Stimulated activated naive CD8-positive, alpha-beta T cell treated with anti-CD3 and anti-CD28 coated beads, Interleukin-15, amount 100 ng/mL, for 72 hours (primary cell): ENCODE measurements at regions not wholly inside any gene's neighbourhood (a gene's known extent, or its start where the extent isn't known, plus 50 kb on each side); places are given as distances from the start of the nearest gene placed in this dataset.

ENCODE experiments used
- ATAC-seq: fragments of 150-1000 bp; cut with Tn5 transposase; 2 replicates; pipeline ENCODE4 v1.10.0; 2021; ENCODE audit warnings: mild to moderate bottlenecking, moderate library complexity
- DNase-seq, 2 donors: peaks; one replicate each; pipeline ENCODE4 v3.0.0; 2021 to 2022
- H3K27ac Mint-ChIP-seq, 2 donors: one replicate each; pipeline ENCODE4 v1.8.0; 2022; ENCODE audit warnings: mild to moderate bottlenecking in 2 of 2, mixed read lengths in 2 of 2, moderate library complexity in 2 of 2
- H3K27me3 Mint-ChIP-seq: one replicate; pipeline ENCODE4 v1.8.0; 2022; ENCODE audit warnings: mixed read lengths
- H3K4me1 Mint-ChIP-seq: one replicate; pipeline ENCODE4 v1.8.0; 2022; ENCODE audit warnings: mild to moderate bottlenecking, mixed read lengths
- H3K4me3 Mint-ChIP-seq, 2 donors: one replicate each; pipeline ENCODE4 v1.8.0; 2022; ENCODE audit warnings: mild to moderate bottlenecking in 2 of 2, mixed read lengths in 2 of 2, moderate library complexity in 1 of 2
- H3K9me3 Mint-ChIP-seq, 2 donors: one replicate each; pipeline ENCODE4 v1.8.0; 2022; ENCODE audit warnings: mixed read lengths in 2 of 2

DNA sequence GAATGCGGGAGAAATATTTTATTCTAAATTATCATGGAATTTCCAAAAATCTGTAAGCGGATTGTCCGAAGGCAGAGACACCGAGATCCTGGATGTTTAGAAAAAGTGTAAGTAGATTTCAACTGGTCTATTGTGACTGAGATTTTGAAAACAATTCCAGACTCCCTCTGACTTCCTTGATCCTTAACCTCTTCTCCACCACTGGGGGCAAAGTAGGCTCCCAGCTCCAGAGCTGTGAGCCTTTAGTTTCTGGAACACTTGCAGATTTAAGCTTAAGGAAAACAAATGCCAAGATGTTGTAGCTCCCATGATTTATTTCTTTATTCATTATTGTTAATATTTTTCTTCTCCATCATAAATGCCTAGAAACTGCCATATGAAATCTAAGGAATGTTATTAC is 1320.5 kb upstream of the SEL1L start:
- DNase-seq (no peak), ATAC-seq (no peak)
- Mint-ChIP-seq H3K27me3 (no peaks in the 10 kb centered on the region), H3K4me3 (no peak overlapping the region), H3K27ac (no peak overlapping the region), H3K4me1 (no peaks in the 10 kb centered on the region), H3K9me3 (peaks cover 8 to 27% of the 10 kb centered on the region in 2 donors)

GRCh38 chr14:82854901-82855300 is 1321.2 kb upstream of the SEL1L start:
- DNase-seq (no peak), ATAC-seq (no peak)
- Mint-ChIP-seq H3K9me3 (peaks cover 8 to 26% of the 10 kb centered on the region in 2 donors), H3K27ac (no peak overlapping the region), H3K4me3 (no peak overlapping the region), H3K27me3 (no peaks in the 10 kb centered on the region), H3K4me1 (no peaks in the 10 kb centered on the region)

DNA sequence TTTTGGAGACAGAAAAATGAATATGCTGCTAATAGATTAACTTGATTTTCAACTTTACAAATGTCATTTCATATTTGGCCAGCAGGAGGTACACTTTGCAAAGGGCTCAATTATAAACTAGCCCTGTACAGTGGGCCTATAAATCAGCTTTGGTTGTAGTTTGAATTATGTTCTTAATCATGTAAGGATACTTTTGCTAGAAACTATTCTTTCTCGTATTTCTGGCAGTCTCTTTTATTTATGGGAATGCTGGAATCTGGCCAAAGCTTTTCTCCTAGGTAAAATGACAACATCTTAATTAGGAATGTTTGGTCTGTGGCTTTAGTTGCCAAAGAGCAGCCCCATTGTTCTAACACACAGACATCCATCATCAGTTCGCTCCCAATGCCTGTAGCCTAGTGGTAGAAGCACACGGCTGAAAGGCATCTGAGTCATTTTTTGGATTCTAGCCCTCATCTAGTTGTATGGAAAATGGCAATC is 1322.3 kb upstream of the SEL1L start:
- H3K27me3 Mint-ChIP-seq = no peaks in the 10 kb centered on the region
- peaks cover 14 to 22% of the 10 kb centered on the region in 2 donors for H3K9me3 Mint-ChIP-seq
- ATAC-seq (no peak), DNase-seq (no peak)
- no peaks in the 10 kb centered on the region for H3K4me1 Mint-ChIP-seq
- H3K4me3 Mint-ChIP-seq = no peak overlapping the region
- H3K27ac Mint-ChIP-seq = no peak overlapping the region

GRCh38 chr14:82861313-82861712 is 1327.7 kb upstream of the SEL1L start:
- peaks cover 21 to 24% of the 10 kb centered on the region in 2 donors for H3K9me3 Mint-ChIP-seq
- DNase-seq (no peak), ATAC-seq (no peak)
- H3K4me3 Mint-ChIP-seq = no peak overlapping the region
- H3K27ac Mint-ChIP-seq = no peak overlapping the region
- no peaks in the 10 kb centered on the region for H3K27me3 Mint-ChIP-seq
- no peaks in the 10 kb centered on the region for H3K4me1 Mint-ChIP-seq

GRCh38 chr14:82872494-82872893 is 1338.8 kb upstream of the SEL1L start:
- Mint-ChIP-seq H3K27me3 (no peaks in the 10 kb centered on the region), H3K4me1 (no peaks in the 10 kb centered on the region), H3K27ac (no peak overlapping the region), H3K9me3 (peaks cover 0 to 11% of the 10 kb centered on the region in 2 donors), H3K4me3 (no peak overlapping the region)
- ATAC-seq (no peak), DNase-seq (no peak)

GRCh38 chr14:82878951-82879350 is 1345.3 kb upstream of the SEL1L start:
- Mint-ChIP-seq H3K27me3 (no peaks in the 10 kb centered on the region), H3K4me1 (no peaks in the 10 kb centered on the region), H3K4me3 (no peak overlapping the region), H3K9me3 (peaks cover 0 to 14% of the 10 kb centered on the region in 2 donors), H3K27ac (no peak overlapping the region)
- ATAC-seq (no peak), DNase-seq (no peak)

DNA sequence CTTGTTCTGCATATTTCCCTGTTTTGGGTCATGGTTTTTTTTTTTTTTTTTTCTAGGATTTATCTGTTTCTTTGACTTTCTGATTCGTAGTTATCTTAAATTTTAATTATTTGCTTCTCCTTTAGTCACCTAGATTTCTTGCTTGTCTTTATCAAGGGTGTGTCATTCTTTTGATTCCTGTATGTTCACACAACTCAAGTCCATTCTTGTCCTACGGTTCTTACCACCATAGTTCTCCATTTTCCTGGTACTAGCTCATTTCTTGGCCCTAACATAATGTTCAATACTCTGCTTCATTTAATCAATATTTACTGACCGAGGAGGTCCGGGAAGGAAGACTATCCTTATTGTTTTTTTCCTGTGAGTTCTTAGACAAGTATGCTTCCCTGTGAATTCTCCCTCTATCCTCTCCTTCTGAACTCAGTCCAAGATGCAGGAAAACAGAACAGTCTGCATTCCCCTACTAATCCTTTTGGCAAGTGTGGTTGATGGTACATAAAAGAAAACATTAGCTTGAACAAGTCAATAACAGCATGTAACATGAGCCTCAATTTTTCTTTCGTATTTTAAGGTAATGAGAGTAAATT is 1346.4 kb upstream of the SEL1L start:
- H3K4me1 Mint-ChIP-seq = no peaks in the 10 kb centered on the region
- no peaks in the 10 kb centered on the region for H3K27me3 Mint-ChIP-seq
- DNase-seq = no peak
- H3K4me3 Mint-ChIP-seq = no peak overlapping the region
- no peak overlapping the region for H3K27ac Mint-ChIP-seq
- H3K9me3 Mint-ChIP-seq = peaks cover 0 to 11% of the 10 kb centered on the region in 2 donors
- no peak for ATAC-seq

DNA sequence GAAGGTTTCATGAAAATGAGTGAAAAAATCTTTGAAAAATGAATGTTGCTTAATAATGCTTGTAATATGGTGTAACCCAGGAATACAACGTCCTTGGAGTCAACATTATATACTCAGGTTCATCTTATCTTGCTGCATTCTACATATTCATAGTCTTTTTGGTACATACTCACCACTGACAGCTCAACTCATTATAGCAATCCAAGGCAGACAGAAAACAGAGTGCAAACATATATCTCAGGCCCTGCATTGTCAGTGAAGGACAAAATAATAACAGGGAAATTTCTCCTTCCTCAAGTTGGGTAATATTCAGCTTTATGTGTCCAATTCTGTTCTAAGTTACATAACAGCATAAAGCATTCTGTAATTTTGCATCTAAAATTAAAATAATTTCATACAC is 1353.0 kb upstream of the SEL1L start:
- ATAC-seq (no peak), DNase-seq (no peak)
- H3K9me3 Mint-ChIP-seq = peaks cover 18 to 23% of the 10 kb centered on the region in 2 donors
- no peaks in the 10 kb centered on the region for H3K4me1 Mint-ChIP-seq
- H3K27ac Mint-ChIP-seq = no peak overlapping the region
- no peak overlapping the region for H3K4me3 Mint-ChIP-seq
- H3K27me3 Mint-ChIP-seq = no peaks in the 10 kb centered on the region

GRCh38 chr14:82889701-82890100 is 1356.0 kb upstream of the SEL1L start:
- H3K27me3 Mint-ChIP-seq = no peaks in the 10 kb centered on the region
- DNase-seq (no peak), ATAC-seq (no peak)
- H3K27ac Mint-ChIP-seq = no peak overlapping the region
- H3K9me3 Mint-ChIP-seq = peaks cover 21 to 23% of the 10 kb centered on the region in 2 donors
- no peak overlapping the region for H3K4me3 Mint-ChIP-seq
- no peaks in the 10 kb centered on the region for H3K4me1 Mint-ChIP-seq

GRCh38 chr14:82896476-82896875 is 1362.8 kb upstream of the SEL1L start:
- DNase-seq (no peak), ATAC-seq (no peak)
- H3K9me3 Mint-ChIP-seq = peaks cover 7 to 15% of the 10 kb centered on the region in 2 donors
- no peaks in the 10 kb centered on the region for H3K27me3 Mint-ChIP-seq
- no peaks in the 10 kb centered on the region for H3K4me1 Mint-ChIP-seq
- no peak overlapping the region for H3K27ac Mint-ChIP-seq
- no peak overlapping the region for H3K4me3 Mint-ChIP-seq

DNA sequence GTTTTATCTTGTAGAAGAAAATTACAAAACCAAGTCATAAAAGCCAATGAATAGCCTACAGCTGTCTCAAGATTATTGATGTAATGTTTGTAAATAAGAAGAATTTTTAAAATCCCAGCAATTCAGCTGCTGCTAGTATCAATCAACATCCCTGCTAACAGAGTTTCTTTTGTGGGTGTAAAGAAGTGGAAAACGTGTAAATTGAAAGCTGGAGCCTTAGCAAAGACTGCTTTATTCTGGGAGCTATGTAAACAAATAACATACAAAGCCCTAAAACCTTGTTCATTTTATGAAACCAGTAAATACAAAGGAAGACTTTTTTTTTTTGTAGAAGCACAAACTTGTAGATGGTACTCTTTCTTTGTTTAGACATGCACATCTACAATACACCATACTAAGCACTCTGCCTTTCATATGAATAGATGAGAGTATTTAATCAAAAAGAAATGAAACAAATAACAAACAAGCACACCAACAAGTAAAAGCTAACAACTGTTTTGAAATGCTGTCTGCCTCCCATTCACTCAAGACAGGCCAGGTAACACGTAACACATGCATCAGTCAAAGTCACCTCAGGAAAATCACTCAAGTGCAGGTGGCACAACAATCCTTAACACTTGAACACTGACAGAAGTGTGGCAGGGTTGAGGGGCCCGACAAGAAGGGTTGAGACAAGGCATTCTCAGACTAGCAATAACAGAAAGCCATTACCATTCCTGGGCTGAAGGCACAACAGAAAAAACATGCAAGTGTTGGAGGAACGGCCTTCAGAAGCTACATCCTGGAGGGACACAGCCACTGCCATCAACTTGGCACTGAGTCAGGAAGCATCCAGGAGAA is 1364.0 kb upstream of the SEL1L start:
- Mint-ChIP-seq H3K4me3 (no peak overlapping the region), H3K4me1 (no peaks in the 10 kb centered on the region), H3K27me3 (no peaks in the 10 kb centered on the region), H3K27ac (no peak overlapping the region), H3K9me3 (peaks cover 15 to 16% of the 10 kb centered on the region in 2 donors)
- DNase-seq = no peak
- no peak for ATAC-seq

GRCh38 chr14:82905762-82906161 is 1372.1 kb upstream of the SEL1L start:
- Mint-ChIP-seq H3K27ac (no peak overlapping the region), H3K4me3 (no peak overlapping the region), H3K27me3 (no peaks in the 10 kb centered on the region), H3K4me1 (no peaks in the 10 kb centered on the region), H3K9me3 (peaks cover 38 to 44% of the 10 kb centered on the region in 2 donors)
- ATAC-seq (no peak), DNase-seq (no peak)

DNA sequence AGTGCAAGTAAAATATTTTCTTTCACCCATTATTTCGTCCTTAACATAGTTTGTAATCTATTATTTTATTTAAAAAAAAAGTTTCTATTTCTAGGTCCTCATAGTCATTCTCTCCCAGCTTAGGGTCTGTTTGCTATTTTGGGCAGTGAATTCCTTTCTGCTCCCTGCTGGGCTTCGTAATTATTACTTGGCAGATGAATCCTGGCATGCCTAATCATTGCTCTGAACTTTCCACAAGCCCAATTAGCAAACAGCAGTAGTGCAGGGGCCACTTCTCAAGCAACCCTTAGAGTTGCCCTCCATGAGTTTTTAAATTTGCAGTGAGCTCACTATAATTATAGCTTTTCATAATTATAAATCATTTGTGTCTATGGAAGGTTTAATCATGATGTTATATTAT is 1378.3 kb upstream of the SEL1L start:
- H3K4me3 Mint-ChIP-seq = no peak overlapping the region
- H3K27me3 Mint-ChIP-seq = no peaks in the 10 kb centered on the region
- peaks cover 13 to 20% of the 10 kb centered on the region in 2 donors for H3K9me3 Mint-ChIP-seq
- no peaks in the 10 kb centered on the region for H3K4me1 Mint-ChIP-seq
- no peak overlapping the region for H3K27ac Mint-ChIP-seq
- DNase-seq (no peak), ATAC-seq (no peak)

DNA sequence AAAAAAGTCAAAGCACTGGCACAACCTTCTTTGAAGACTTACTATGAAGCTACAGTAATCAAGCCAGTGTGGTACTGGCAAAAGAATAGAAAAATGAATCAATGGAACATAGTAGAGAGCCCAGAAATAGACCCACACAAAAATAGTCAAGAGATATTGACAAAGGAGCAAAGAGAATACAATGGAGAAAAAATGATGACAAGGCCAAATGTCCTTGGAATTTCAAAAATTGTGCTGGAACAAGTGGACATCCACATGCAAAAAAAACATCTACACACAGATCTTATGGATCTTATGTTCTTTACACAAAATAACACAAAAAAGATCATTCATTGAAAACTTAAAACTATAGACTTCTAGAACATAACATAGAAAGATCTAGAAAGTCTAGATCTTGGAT is 1379.7 kb upstream of the SEL1L start:
- no peaks in the 10 kb centered on the region for H3K4me1 Mint-ChIP-seq
- ATAC-seq (no peak), DNase-seq (no peak)
- H3K27me3 Mint-ChIP-seq = no peaks in the 10 kb centered on the region
- no peak overlapping the region for H3K4me3 Mint-ChIP-seq
- peaks cover 6 to 15% of the 10 kb centered on the region in 2 donors for H3K9me3 Mint-ChIP-seq
- H3K27ac Mint-ChIP-seq = no peak overlapping the region

GRCh38 chr14:82915381-82915780 is 1381.7 kb upstream of the SEL1L start:
- Mint-ChIP-seq H3K4me3 (no peak overlapping the region), H3K27ac (no peak overlapping the region), H3K27me3 (no peaks in the 10 kb centered on the region), H3K4me1 (no peaks in the 10 kb centered on the region), H3K9me3 (peaks cover 5 to 13% of the 10 kb centered on the region in 2 donors)
- ATAC-seq = no peak
- DNase-seq = no peak

- H3K27ac Mint-ChIP-seq = no peak overlapping the region
- no peaks in the 10 kb centered on the region for H3K4me1 Mint-ChIP-seq
- H3K4me3 Mint-ChIP-seq = no peak overlapping the region
- no peaks in the 10 kb centered on the region for H3K27me3 Mint-ChIP-seq
- DNase-seq = no peak
- ATAC-seq = no peak
- peaks cover 7 to 8% of the 10 kb centered on the region in 2 donors for H3K9me3 Mint-ChIP-seq
Measured at GRCh38 chr14:82935691-82936090, 1402.0 kb upstream of the SEL1L start.
